H1 (cell line): ENCODE measurements at regions not wholly inside any gene's neighbourhood (a gene's known extent, or its start where the extent isn't known, plus 50 kb on each side); places are given as distances from the start of the nearest gene placed in this dataset.

Source experiments
- CTCF ChIA-PET: fragments of 300-600 bp; sonication (Branson Sonifier 250); formaldehyde crosslinking; loops from one replicate; lab custom pipeline; 2021; ENCODE audit not compliant: partially characterized antibody; lab: Charles Lee
- POLR2A ChIA-PET: fragments of 300-600 bp; sonication (Branson Sonifier 250); formaldehyde crosslinking; loops from one replicate; lab custom pipeline; 2021; ENCODE audit warnings: inconsistent platforms; ENCODE audit not compliant: partially characterized antibody; lab: Charles Lee
- DNase-seq, 2 experiments: peaks; one replicate each; pipeline versions ENCODE4 v3.0.0 to v3.0.0-alpha.2; 2010 to 2022; ENCODE audit warnings: low spot score in 2 of 2, low read depth in 1 of 2, mixed read lengths in 1 of 2
- FAIRE-seq: peaks from 2 replicates; lab custom pipeline; 2011; peaks lifted over from hg19 to GRCh38; lab: Jason Lieb, UNC
- H2AFZ ChIP-seq: 2 replicates; pipeline ENCODE4 v1.8.1; 2012; ENCODE audit warnings: low read length, inconsistent platforms
- H2AK5ac ChIP-seq: 2 replicates; pipeline ENCODE4 v1.6.1; 2013; ENCODE audit warnings: low read depth, low read length
- H2BK120ac ChIP-seq: replicated peaks from 2 replicates; pipeline ENCODE3; 2013; ENCODE audit warnings: low read depth, low read length, inconsistent platforms
- H2BK12ac ChIP-seq: 2 replicates; pipeline ENCODE4 v1.6.1; 2013; ENCODE audit warnings: low read depth, low read length
- H2BK15ac ChIP-seq: 2 replicates; pipeline ENCODE4 v1.6.1; 2013; ENCODE audit warnings: low read length
- H2BK20ac ChIP-seq: 2 replicates; pipeline ENCODE4 v1.6.1; 2013; ENCODE audit warnings: low read length
- H2BK5ac ChIP-seq: 2 replicates; pipeline ENCODE4 v1.6.1; 2013; ENCODE audit warnings: low read depth, low read length
- H3K14ac ChIP-seq: 2 replicates; pipeline ENCODE4 v1.6.1; 2013; ENCODE audit warnings: inconsistent platforms; ENCODE audit not compliant: insufficient read length
- H3K18ac ChIP-seq: 2 replicates; pipeline ENCODE4 v1.6.1; 2013; ENCODE audit warnings: low read length; ENCODE audit errors: extremely low read depth
- H3K23ac ChIP-seq: 2 replicates; pipeline ENCODE4 v1.6.1; 2013; ENCODE audit warnings: inconsistent platforms; ENCODE audit not compliant: insufficient read length
- H3K23me2 ChIP-seq: 2 replicates; pipeline ENCODE4 v1.6.1; 2013; ENCODE audit warnings: low read depth, low read length
- H3K27ac ChIP-seq: 2 replicates; pipeline ENCODE4 v1.6.1; 2011; ENCODE audit warnings: low read depth, low read length, inconsistent platforms
- H3K27me3 ChIP-seq, 4 experiments: replicated peaks in 1 of 4; 1 replicate in 1 of 4; 2 replicates in 3 of 4; pipeline versions ENCODE4 v1.6.1 to v1.8.1; 2011 to 2013; ENCODE audit warnings: low read length in 3 of 4, mild to moderate bottlenecking in 3 of 4, inconsistent platforms in 2 of 4, mixed read lengths in 2 of 4, moderate library complexity in 1 of 4; ENCODE audit not compliant: control insufficient read depth in 3 of 4, insufficient read depth in 3 of 4; ENCODE audit errors: extremely low read depth in 1 of 4
- H3K36me3 ChIP-seq, 4 experiments: 2 replicates each; pipeline versions ENCODE4 v1.6.1 to v1.8.1; 2011 to 2013; ENCODE audit warnings: mild to moderate bottlenecking in 4 of 4, low read length in 3 of 4, moderate library complexity in 2 of 4, control low read depth in 1 of 4, inconsistent platforms in 1 of 4; ENCODE audit not compliant: insufficient read depth in 4 of 4, control insufficient read depth in 2 of 4
- H3K4ac ChIP-seq: replicated peaks from 2 replicates; pipeline ENCODE3; 2013; ENCODE audit warnings: low read length, low read depth, mixed read lengths, inconsistent platforms; ENCODE audit not compliant: insufficient read length
- H3K4me1 ChIP-seq, 4 experiments: replicated peaks in 1 of 4; 1 replicate in 1 of 4; 2 replicates in 3 of 4; pipeline versions ENCODE4 v1.6.1 to v1.8.1; 2011 to 2013; ENCODE audit warnings: low read length in 3 of 4, inconsistent platforms in 2 of 4, mixed read lengths in 1 of 4; ENCODE audit not compliant: insufficient read depth in 4 of 4, control insufficient read depth in 3 of 4
- H3K4me2 ChIP-seq, 2 experiments: 2 replicates each; pipeline versions ENCODE4 v1.6.1 to v1.8.1; 2011 to 2013; ENCODE audit warnings: low read depth in 2 of 2, low read length in 2 of 2, control low read depth in 1 of 2, inconsistent platforms in 1 of 2, mild to moderate bottlenecking in 1 of 2; ENCODE audit not compliant: insufficient read depth in 1 of 2
- H3K4me3 ChIP-seq, 4 experiments: fragments of 200-600, 300-600 bp in 1 of 4; sonication (generic), shearing (Covaris generic), sonication (Bioruptor Twin) in 1 of 4; 2 replicates each; pipeline versions ENCODE4 v1.5.1 to v1.8.1; 2011 to 2016; ENCODE audit warnings: low read length in 4 of 4, low read depth in 3 of 4, control low read depth in 2 of 4, inconsistent platforms in 2 of 4, mild to moderate bottlenecking in 2 of 4, mixed read lengths in 1 of 4, moderate library complexity in 1 of 4; ENCODE audit not compliant: insufficient read depth in 2 of 4; ENCODE audit errors: extremely low read depth in 1 of 4
- H3K56ac ChIP-seq: replicated peaks from 2 replicates; pipeline ENCODE3; 2013; ENCODE audit warnings: low read depth, mild to moderate bottlenecking, mixed read lengths, low read length, inconsistent platforms; ENCODE audit not compliant: insufficient read length
- H3K79me1 ChIP-seq: 2 replicates; pipeline ENCODE4 v1.6.1; 2013; ENCODE audit warnings: low read depth, low read length, control low read depth
- H3K79me2 ChIP-seq, 2 experiments: 2 replicates each; pipeline versions ENCODE4 v1.6.1 to v1.8.1; 2012 to 2013; ENCODE audit warnings: low read length in 2 of 2, mild to moderate bottlenecking in 2 of 2, inconsistent platforms in 1 of 2; ENCODE audit not compliant: insufficient read depth in 2 of 2, control insufficient read depth in 1 of 2
- H3K9ac ChIP-seq, 4 experiments: replicated peaks in 1 of 4; 1 replicate in 1 of 4; 2 replicates in 3 of 4; pipeline versions ENCODE4 v1.6.1 to v1.8.1; 2011 to 2013; ENCODE audit warnings: low read depth in 3 of 4, low read length in 3 of 4, control low read depth in 2 of 4, mild to moderate bottlenecking in 2 of 4, moderate library complexity in 2 of 4, inconsistent platforms in 1 of 4; ENCODE audit errors: extremely low read depth in 1 of 4
- H3K9me3 ChIP-seq, 2 experiments: 2 replicates each; pipeline versions ENCODE4 v1.6.1 to v1.8.1; 2012 to 2013; ENCODE audit warnings: mild to moderate bottlenecking in 2 of 2, moderate library complexity in 2 of 2, control low read depth in 1 of 2, inconsistent platforms in 1 of 2, low read depth in 1 of 2, low read length in 1 of 2, mixed read lengths in 1 of 2; ENCODE audit not compliant: insufficient read depth in 2 of 2
- H4K20me1 ChIP-seq, 2 experiments: replicated peaks in 1 of 2; 2 replicates each; pipeline versions ENCODE3 to v1.8.1; 2011 to 2013; ENCODE audit warnings: inconsistent platforms in 2 of 2, low read length in 2 of 2, mild to moderate bottlenecking in 1 of 2; ENCODE audit not compliant: insufficient read depth in 2 of 2, control insufficient read depth in 1 of 2
- H4K5ac ChIP-seq: 2 replicates; pipeline ENCODE4 v1.6.1; 2013; ENCODE audit warnings: low read length, low read depth, mixed read lengths, inconsistent platforms; ENCODE audit not compliant: insufficient read length
- H4K8ac ChIP-seq: 2 replicates; pipeline ENCODE4 v1.8.0; 2013; ENCODE audit warnings: mild to moderate bottlenecking, moderate library complexity, low read length, inconsistent platforms; ENCODE audit not compliant: insufficient read depth; ENCODE audit errors: extremely low read depth
- H4K91ac ChIP-seq: replicated peaks from 2 replicates; pipeline ENCODE3; 2013; ENCODE audit warnings: low read length, mixed read lengths, inconsistent platforms; ENCODE audit not compliant: insufficient read length
- ATF3 ChIP-seq: IDR thresholded peaks from 2 replicates; pipeline ENCODE4 v1.6.1; 2011; ENCODE audit warnings: low read depth, mild to moderate bottlenecking, low read length; ENCODE audit not compliant: insufficient read depth
- BRCA1 ChIP-seq: IDR thresholded peaks from 2 replicates; pipeline ENCODE4 v1.6.1; 2012; ENCODE audit warnings: low read depth, low read length, improper control_type of control experiment
- CHD2 ChIP-seq: IDR thresholded peaks from 2 replicates; pipeline ENCODE4 v1.6.1; 2012; ENCODE audit warnings: low read length, improper control_type of control experiment
- CREB1 ChIP-seq: IDR thresholded peaks from 2 replicates; pipeline ENCODE4 v1.6.1; 2012; ENCODE audit warnings: inconsistent platforms
- CTBP2 ChIP-seq: IDR thresholded peaks from 2 replicates; pipeline ENCODE4 v1.7.0; 2011; ENCODE audit warnings: borderline replicate concordance, mild to moderate bottlenecking, moderate library complexity, mixed read lengths, low read length; ENCODE audit not compliant: insufficient read depth, insufficient read length
- EP300 ChIP-seq, 2 experiments: IDR thresholded peaks; 1 replicate in 1 of 2; 2 replicates in 1 of 2; pipeline ENCODE4 v1.6.1; 2011 to 2012; ENCODE audit warnings: low read depth in 2 of 2, low read length in 2 of 2, mild to moderate bottlenecking in 2 of 2, borderline replicate concordance in 1 of 2, inconsistent platforms in 1 of 2, moderate library complexity in 1 of 2
- GTF2F1 ChIP-seq: IDR thresholded peaks from 2 replicates; pipeline ENCODE4 v1.6.1; 2012; ENCODE audit warnings: low read depth, low read length, improper control_type of control experiment, borderline replicate concordance
- JUN ChIP-seq: IDR thresholded peaks from 2 replicates; pipeline ENCODE4 v1.6.1; 2011; ENCODE audit warnings: low read depth, mild to moderate bottlenecking, improper control_type of control experiment, low read length
- RXRA ChIP-seq: IDR thresholded peaks from 2 replicates; pipeline ENCODE4 v1.6.1; 2011; ENCODE audit warnings: low read depth, mild to moderate bottlenecking, low read length, moderate library complexity; ENCODE audit not compliant: insufficient read depth
- SAP30 ChIP-seq: fragments of 300-600 bp; sonication (generic); IDR thresholded peaks from 2 replicates; pipeline ENCODE4 v1.7.1; 2012; ENCODE audit warnings: low read length, moderate library complexity, mild to moderate bottlenecking, inconsistent platforms; ENCODE audit not compliant: insufficient read depth, insufficient replicate concordance
- SIN3A ChIP-seq, 2 experiments: IDR thresholded peaks in 1 of 2; conservative IDR thresholded peaks in 1 of 2; 2 replicates each; pipeline ENCODE4 v1.6.1; 2011 to 2012; ENCODE audit warnings: low read length in 2 of 2, improper control_type of control experiment in 1 of 2, low read depth in 1 of 2, mild to moderate bottlenecking in 1 of 2
- SP2 ChIP-seq: IDR thresholded peaks from 2 replicates; pipeline ENCODE4 v1.6.1; 2012; ENCODE audit warnings: mild to moderate bottlenecking, low read length, inconsistent platforms
- TAF1 ChIP-seq: IDR thresholded peaks from 2 replicates; pipeline ENCODE4 v1.6.1; 2011; ENCODE audit warnings: mild to moderate bottlenecking, low read depth, low read length
- TCF12 ChIP-seq: IDR thresholded peaks from 2 replicates; pipeline ENCODE4 v1.6.1; 2011; ENCODE audit warnings: low read depth, mild to moderate bottlenecking, low read length
- ZNF274 ChIP-seq: IDR thresholded peaks from 2 replicates; pipeline ENCODE4 v1.7.0; 2012; ENCODE audit warnings: low read length, borderline replicate concordance; ENCODE audit errors: extremely low read depth
- WGBS, 2 experiments: shearing (Covaris generic) in 1 of 2; methylation state at CpG; one replicate each; pipeline versions ENCODE4 v1.1.6 to v1.1.7; 2013 to 2015; ENCODE audit warnings: low lambda C conversion rate in 2 of 2, mixed read lengths in 2 of 2, inconsistent platforms in 1 of 2, low coverage in 1 of 2, missing lambda C conversion rate in 1 of 2; ENCODE audit not compliant: insufficient replicate concordance in 2 of 2, insufficient coverage in 1 of 2, insufficient read length in 1 of 2; ENCODE audit errors: extremely low coverage in 1 of 2, missing lambda C conversion rate in 1 of 2; 5-methylcytosine and 5-hydroxymethylcytosine counted together

- DNase-seq (no peak), FAIRE-seq (no peak)
- Histone ChIP-seq H3K4me1 (no peaks in the 10 kb centered on the region), H3K4me2 (no peak overlapping the region), H3K9ac (no peak overlapping the region), H4K5ac (no peak overlapping the region), H3K14ac (no peak overlapping the region), H4K91ac (no peak overlapping the region), H3K23me2 (no peaks in the 10 kb centered on the region), H3K56ac (no peak overlapping the region), H4K8ac (no peak overlapping the region), H4K20me1 (no peaks in the 10 kb centered on the region), H3K79me1 (no peaks in the 10 kb centered on the region), H2AK5ac (no peak overlapping the region), H2BK120ac (no peak overlapping the region), H3K27me3 (no peaks in the 10 kb centered on the region), H2BK20ac (no peak overlapping the region), H3K4ac (no peak overlapping the region), H3K23ac (no peak overlapping the region), H3K79me2 (no peaks in the 10 kb centered on the region), H2BK15ac (no peak overlapping the region), H3K9me3 (no peaks in the 10 kb centered on the region), H3K36me3 (no peaks in the 10 kb centered on the region), H2BK5ac (no peak overlapping the region), H2AFZ (no peak overlapping the region), H3K18ac (no peak overlapping the region), H3K4me3 (no peak overlapping the region), H3K27ac (no peak overlapping the region), H2BK12ac (no peak overlapping the region)
- POLR2A ChIA-PET: no interaction called here
- CTCF ChIA-PET: interaction anchor here (0.7 kb wide), 1 partner anchor 164 kb away, joined by 3 read pairs; no protein-coding TSS in a partner anchor
- 87% methylated on average over 3 of the region's 3 CpGs; no CpG with 5 or more reads in 1 of the 2 experiments for WGBS, 2 experiments
- TF ChIP-seq CREB1 (no peak), SIN3A (conservative IDR thresholded peaks at IDR 0.05 in 1 of 2, IDR thresholded peaks at IDR 0.05 in 1 of 2; ENCODE audit: low read depth in 1 of 2, low read length in 2 of 2) (no peak), ZNF274 (no peak), RXRA (no peak), TAF1 (no peak), CHD2 (no peak), JUN (no peak), GTF2F1 (no peak), SP2 (no peak), TCF12 (no peak), CTBP2 (no peak), BRCA1 (no peak), EP300 (IDR thresholded peaks at IDR 0.05; ENCODE audit: borderline replicate concordance in 1 of 2, low read depth in 2 of 2, low read length in 2 of 2) (no peak), SAP30 (no peak), ATF3 (no peak)
Observed at GRCh38 chr2:152254486-152254885, 78.9 kb upstream of the STAM2 start.
